SK-N-SH treated with all-trans-retinoic acid at 6 μM for 48 hours (cell line): ENCODE measurements at regions not wholly inside any gene's neighbourhood (a gene's known extent, or its start where the extent isn't known, plus 50 kb on each side); places are given as distances from the start of the nearest gene placed in this dataset.

Source experiments
- ATAC-seq: fragments of 200-7000 bp; cut with Tn5 transposase; 3 replicates; pipeline ENCODE4 v1.9.1; 2020; ENCODE audit warnings: mild to moderate bottlenecking, moderate library complexity
- CREB5 ChIP-seq: fragments of 250-450 bp; sonication (Bioruptor Pico); IDR thresholded peaks from 2 replicates; pipeline ENCODE4 v1.5.1; 2020; ENCODE audit warnings: low read depth, mild to moderate bottlenecking, moderate library complexity
- CSDC2 ChIP-seq: fragments of 250-450 bp; sonication (Bioruptor Pico); IDR thresholded peaks from 2 replicates; pipeline ENCODE4 v1.5.0; 2020; ENCODE audit warnings: mild to moderate bottlenecking, moderate library complexity
- ESRRG ChIP-seq: fragments of 250-450 bp; sonication (Bioruptor Pico); IDR thresholded peaks from 2 replicates; pipeline ENCODE4 v1.6.1; 2021; ENCODE audit warnings: mild to moderate bottlenecking
- GLIS3 ChIP-seq: fragments of 250-450 bp; sonication (Bioruptor Pico); IDR thresholded peaks from 2 replicates; pipeline ENCODE4 v1.5.0; 2020; ENCODE audit warnings: mild to moderate bottlenecking, moderate library complexity
- OSR1 ChIP-seq: fragments of 250-450 bp; sonication (Bioruptor Pico); IDR thresholded peaks from 2 replicates; pipeline ENCODE4 v1.8.0; 2022; ENCODE audit warnings: moderate library complexity, mild to moderate bottlenecking, inconsistent platforms
- RARB ChIP-seq: fragments of 250-450 bp; sonication (Bioruptor Pico); IDR thresholded peaks from 2 replicates; pipeline ENCODE4 v1.8.0; 2021; ENCODE audit warnings: mild to moderate bottlenecking, moderate library complexity
- SNAI2 ChIP-seq: fragments of 250-450 bp; sonication (Bioruptor Pico); IDR thresholded peaks from 2 replicates; pipeline ENCODE4 v1.5.0; 2020; ENCODE audit warnings: mild to moderate bottlenecking, moderate library complexity
- TCF4 ChIP-seq: fragments of 250-450 bp; sonication (Bioruptor Pico); IDR thresholded peaks from 2 replicates; pipeline ENCODE4 v1.8.0; 2021; ENCODE audit warnings: mild to moderate bottlenecking, moderate library complexity, borderline replicate concordance
- TOX ChIP-seq: fragments of 250-450 bp; sonication (Bioruptor Pico); IDR thresholded peaks from 2 replicates; pipeline ENCODE4 v1.8.0; 2021; ENCODE audit warnings: mild to moderate bottlenecking, moderate library complexity, borderline replicate concordance
- ZC3H10 ChIP-seq: fragments of 250-450 bp; sonication (Bioruptor Pico); IDR thresholded peaks from 2 replicates; pipeline ENCODE4 v1.5.1; 2021; ENCODE audit warnings: mild to moderate bottlenecking, moderate library complexity
- ZFP3 ChIP-seq: fragments of 250-450 bp; sonication (Bioruptor Pico); IDR thresholded peaks from 2 replicates; pipeline ENCODE4 v1.5.0; 2020; ENCODE audit warnings: mild to moderate bottlenecking, moderate library complexity
- ZFP30 ChIP-seq: fragments of 450-650 bp; formaldehyde crosslinking; IDR thresholded peaks from 2 replicates; pipeline ENCODE4 v1.5.0; 2022; ENCODE audit warnings: mild to moderate bottlenecking, moderate library complexity
- ZNF565 ChIP-seq: fragments of 450-650 bp; formaldehyde crosslinking; conservative IDR thresholded peaks from 2 replicates; pipeline ENCODE4 v1.5.0; 2020; ENCODE audit warnings: low read depth, mild to moderate bottlenecking, moderate library complexity
- ZNF70 ChIP-seq: fragments of 450-650 bp; formaldehyde crosslinking; IDR thresholded peaks from 2 replicates; pipeline ENCODE4 v1.5.0; 2020; ENCODE audit warnings: mild to moderate bottlenecking, moderate library complexity
- ZNF8 ChIP-seq: fragments of 450-650 bp; formaldehyde crosslinking; IDR thresholded peaks from 2 replicates; pipeline ENCODE4 v1.5.0; 2020; ENCODE audit warnings: mild to moderate bottlenecking, moderate library complexity
- TF ChIP-seq, protein P1 (sequence below): fragments of 250-450 bp; sonication (Bioruptor Pico); IDR thresholded peaks from 2 replicates; pipeline ENCODE4 v1.5.0; 2020; ENCODE audit warnings: mild to moderate bottlenecking, moderate library complexity
- TF ChIP-seq, protein P2 (sequence below): fragments of 250-450 bp; sonication (Bioruptor Pico); IDR thresholded peaks from 2 replicates; pipeline ENCODE4 v1.5.1; 2021; ENCODE audit warnings: mild to moderate bottlenecking, moderate library complexity
- TF ChIP-seq, protein P3 (sequence below): fragments of 250-450 bp; sonication (Bioruptor Pico); IDR thresholded peaks from 2 replicates; pipeline ENCODE4 v1.8.0; 2021; ENCODE audit warnings: low read depth, mild to moderate bottlenecking, moderate library complexity, borderline replicate concordance

- TF ChIP-seq TCF4 (no peak), CSDC2 (CRISPR knock-in tag) (no peak), CREB5 (no peak), RARB (CRISPR knock-in tag) (no peak), ZC3H10 (CRISPR knock-in tag) (no peak), SNAI2 (CRISPR knock-in tag) (no peak), ZFP3 (no peak), TOX (CRISPR knock-in tag) (no peak), OSR1 (no peak)
- TF ChIP-seq, protein P1, sequence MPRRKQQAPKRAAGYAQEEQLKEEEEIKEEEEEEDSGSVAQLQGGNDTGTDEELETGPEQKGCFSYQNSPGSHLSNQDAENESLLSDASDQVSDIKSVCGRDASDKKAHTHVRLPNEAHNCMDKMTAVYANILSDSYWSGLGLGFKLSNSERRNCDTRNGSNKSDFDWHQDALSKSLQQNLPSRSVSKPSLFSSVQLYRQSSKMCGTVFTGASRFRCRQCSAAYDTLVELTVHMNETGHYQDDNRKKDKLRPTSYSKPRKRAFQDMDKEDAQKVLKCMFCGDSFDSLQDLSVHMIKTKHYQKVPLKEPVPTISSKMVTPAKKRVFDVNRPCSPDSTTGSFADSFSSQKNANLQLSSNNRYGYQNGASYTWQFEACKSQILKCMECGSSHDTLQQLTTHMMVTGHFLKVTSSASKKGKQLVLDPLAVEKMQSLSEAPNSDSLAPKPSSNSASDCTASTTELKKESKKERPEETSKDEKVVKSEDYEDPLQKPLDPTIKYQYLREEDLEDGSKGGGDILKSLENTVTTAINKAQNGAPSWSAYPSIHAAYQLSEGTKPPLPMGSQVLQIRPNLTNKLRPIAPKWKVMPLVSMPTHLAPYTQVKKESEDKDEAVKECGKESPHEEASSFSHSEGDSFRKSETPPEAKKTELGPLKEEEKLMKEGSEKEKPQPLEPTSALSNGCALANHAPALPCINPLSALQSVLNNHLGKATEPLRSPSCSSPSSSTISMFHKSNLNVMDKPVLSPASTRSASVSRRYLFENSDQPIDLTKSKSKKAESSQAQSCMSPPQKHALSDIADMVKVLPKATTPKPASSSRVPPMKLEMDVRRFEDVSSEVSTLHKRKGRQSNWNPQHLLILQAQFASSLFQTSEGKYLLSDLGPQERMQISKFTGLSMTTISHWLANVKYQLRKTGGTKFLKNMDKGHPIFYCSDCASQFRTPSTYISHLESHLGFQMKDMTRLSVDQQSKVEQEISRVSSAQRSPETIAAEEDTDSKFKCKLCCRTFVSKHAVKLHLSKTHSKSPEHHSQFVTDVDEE (CRISPR knock-in tag), result no peak
- TF ChIP-seq, protein P2, sequence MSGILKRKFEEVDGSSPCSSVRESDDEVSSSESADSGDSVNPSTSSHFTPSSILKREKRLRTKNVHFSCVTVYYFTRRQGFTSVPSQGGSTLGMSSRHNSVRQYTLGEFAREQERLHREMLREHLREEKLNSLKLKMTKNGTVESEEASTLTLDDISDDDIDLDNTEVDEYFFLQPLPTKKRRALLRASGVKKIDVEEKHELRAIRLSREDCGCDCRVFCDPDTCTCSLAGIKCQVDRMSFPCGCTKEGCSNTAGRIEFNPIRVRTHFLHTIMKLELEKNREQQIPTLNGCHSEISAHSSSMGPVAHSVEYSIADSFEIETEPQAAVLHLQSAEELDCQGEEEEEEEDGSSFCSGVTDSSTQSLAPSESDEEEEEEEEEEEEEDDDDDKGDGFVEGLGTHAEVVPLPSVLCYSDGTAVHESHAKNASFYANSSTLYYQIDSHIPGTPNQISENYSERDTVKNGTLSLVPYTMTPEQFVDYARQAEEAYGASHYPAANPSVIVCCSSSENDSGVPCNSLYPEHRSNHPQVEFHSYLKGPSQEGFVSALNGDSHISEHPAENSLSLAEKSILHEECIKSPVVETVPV (CRISPR knock-in tag), result no peak
- TF ChIP-seq, protein P3, sequence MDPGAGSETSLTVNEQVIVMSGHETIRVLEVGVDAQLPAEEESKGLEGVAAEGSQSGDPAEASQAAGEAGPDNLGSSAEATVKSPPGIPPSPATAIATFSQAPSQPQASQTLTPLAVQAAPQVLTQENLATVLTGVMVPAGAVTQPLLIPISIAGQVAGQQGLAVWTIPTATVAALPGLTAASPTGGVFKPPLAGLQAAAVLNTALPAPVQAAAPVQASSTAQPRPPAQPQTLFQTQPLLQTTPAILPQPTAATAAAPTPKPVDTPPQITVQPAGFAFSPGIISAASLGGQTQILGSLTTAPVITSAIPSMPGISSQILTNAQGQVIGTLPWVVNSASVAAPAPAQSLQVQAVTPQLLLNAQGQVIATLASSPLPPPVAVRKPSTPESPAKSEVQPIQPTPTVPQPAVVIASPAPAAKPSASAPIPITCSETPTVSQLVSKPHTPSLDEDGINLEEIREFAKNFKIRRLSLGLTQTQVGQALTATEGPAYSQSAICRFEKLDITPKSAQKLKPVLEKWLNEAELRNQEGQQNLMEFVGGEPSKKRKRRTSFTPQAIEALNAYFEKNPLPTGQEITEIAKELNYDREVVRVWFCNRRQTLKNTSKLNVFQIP, result no peak
- no peak for ATAC-seq
Measured at GRCh38 chr2:191567206-191567605, 110.7 kb upstream of the NABP1 start.

DNA sequence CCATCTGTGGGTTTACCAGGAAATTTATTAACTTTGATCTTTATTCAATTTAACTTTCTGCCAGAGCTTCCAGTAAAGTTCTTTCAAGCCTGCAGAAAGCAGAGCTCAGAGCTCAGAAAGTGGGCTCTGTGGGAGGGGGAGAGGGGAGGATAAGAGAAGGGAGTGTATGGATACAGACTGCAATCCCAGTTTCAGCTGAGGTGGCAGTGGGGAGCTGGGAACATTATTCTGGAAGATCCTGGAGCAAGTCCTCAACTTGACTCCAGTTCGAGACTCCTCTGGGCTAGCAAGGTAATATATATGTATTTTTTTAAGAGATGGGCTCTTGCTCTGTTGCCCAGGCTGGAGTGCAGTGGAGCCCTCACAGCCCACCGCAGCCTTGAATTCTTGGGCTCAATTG, 108.9 kb upstream of the NABP1 start:
- ATAC-seq, result peak; percentile 35; the same call in 2 of the 3 replicates
- TF ChIP-seq OSR1 (no peak), CREB5 (no peak), ZFP30 (CRISPR knock-in tag) (no peak), RARB (CRISPR knock-in tag) (no peak), ESRRG (CRISPR knock-in tag) (no peak), GLIS3 (no peak), ZC3H10 (CRISPR knock-in tag) (no peak), ZNF70 (CRISPR knock-in tag) (no peak), ZNF8 (CRISPR knock-in tag) (no peak), ZNF565 (CRISPR knock-in tag) (no peak), CSDC2 (CRISPR knock-in tag) (no peak)
- TF ChIP-seq, protein P1 (CRISPR knock-in tag), result no peak
- TF ChIP-seq, protein P3, result no peak
